ENCODE measurements at regions not wholly inside any gene's neighbourhood (a gene's known extent, or its start where the extent isn't known, plus 50 kb on each side); places are given as distances from the start of the nearest gene placed in this dataset.

GRCh38 chr10:36220151-36220550, 578.1 kb upstream of the FZD8 start:
- H3K9me3 Mint-ChIP-seq (ENCODE audit: low read depth): peaks cover 4% of the 10 kb centered on the region
- no peak overlapping the region for H3K4me3 Mint-ChIP-seq (ENCODE audit: unreplicated experiment)
- no peaks in the 10 kb centered on the region for H3K36me3 Mint-ChIP-seq (ENCODE audit: low read depth)
- DNase-seq (ENCODE audit: low spot score): no peak
- H3K27ac Mint-ChIP-seq (ENCODE audit: unreplicated experiment): no peak overlapping the region
- H3K4me1 Mint-ChIP-seq (ENCODE audit: low read depth): peaks cover 14% of the 10 kb centered on the region
- H3K27me3 Mint-ChIP-seq (ENCODE audit: low read depth): no peaks in the 10 kb centered on the region
- no peak for TF ChIP-seq CTCF (IDR thresholded peaks at IDR 0.05)

DNA sequence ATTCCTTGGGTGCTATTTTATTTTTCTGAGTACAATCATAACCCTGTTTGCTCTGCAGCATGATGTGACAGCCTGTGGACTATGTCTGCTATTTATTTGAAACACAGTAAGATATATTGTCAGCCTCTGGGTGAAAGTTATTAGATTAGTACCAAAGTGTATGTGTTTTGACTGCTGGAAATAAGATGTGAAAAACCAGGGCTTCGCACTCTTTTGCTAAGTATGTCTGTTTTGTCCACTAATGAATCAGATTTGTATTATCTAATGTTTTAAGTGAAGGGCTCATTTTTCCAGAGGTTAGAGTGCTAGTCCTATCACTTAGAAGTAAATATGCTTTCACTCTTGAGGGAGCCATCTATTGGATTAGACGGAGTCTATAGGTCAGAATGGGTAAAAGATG, 569.8 kb upstream of the FZD8 start:
- Mint-ChIP-seq H3K36me3 (ENCODE audit: low read depth) (no peaks in the 10 kb centered on the region), H3K9me3 (ENCODE audit: low read depth) (no peaks in the 10 kb centered on the region), H3K4me1 (ENCODE audit: low read depth) (no peaks in the 10 kb centered on the region), H3K27me3 (ENCODE audit: low read depth) (no peaks in the 10 kb centered on the region), H3K4me3 (ENCODE audit: unreplicated experiment) (no peak overlapping the region), H3K27ac (ENCODE audit: unreplicated experiment) (no peak overlapping the region)
- TF ChIP-seq CTCF (IDR thresholded peaks at IDR 0.05): no peak
- DNase-seq (ENCODE audit: low spot score): no peak

- no peak for DNase-seq (ENCODE audit: low spot score)
- H3K36me3 Mint-ChIP-seq (ENCODE audit: low read depth): no peaks in the 10 kb centered on the region
- no peak overlapping the region for H3K27ac Mint-ChIP-seq (ENCODE audit: unreplicated experiment)
- H3K4me1 Mint-ChIP-seq (ENCODE audit: low read depth): no peaks in the 10 kb centered on the region
- no peaks in the 10 kb centered on the region for H3K9me3 Mint-ChIP-seq (ENCODE audit: low read depth)
- no peak for TF ChIP-seq CTCF (IDR thresholded peaks at IDR 0.05)
- no peak overlapping the region for H3K4me3 Mint-ChIP-seq (ENCODE audit: unreplicated experiment)
- no peaks in the 10 kb centered on the region for H3K27me3 Mint-ChIP-seq (ENCODE audit: low read depth)
Observed at GRCh38 chr10:36209480-36209879, 567.4 kb upstream of the FZD8 start.

- H3K4me1 Mint-ChIP-seq (ENCODE audit: low read depth): no peaks in the 10 kb centered on the region
- no peak for DNase-seq (ENCODE audit: low spot score)
- H3K9me3 Mint-ChIP-seq (ENCODE audit: low read depth): peaks cover 4% of the 10 kb centered on the region
- H3K4me3 Mint-ChIP-seq (ENCODE audit: unreplicated experiment): no peak overlapping the region
- no peak for TF ChIP-seq CTCF (IDR thresholded peaks at IDR 0.05)
- H3K27me3 Mint-ChIP-seq (ENCODE audit: low read depth): no peaks in the 10 kb centered on the region
- no peaks in the 10 kb centered on the region for H3K36me3 Mint-ChIP-seq (ENCODE audit: low read depth)
- no peak overlapping the region for H3K27ac Mint-ChIP-seq (ENCODE audit: unreplicated experiment)
Observed at GRCh38 chr10:36202881-36203280, 560.8 kb upstream of the FZD8 start.

GRCh38 chr10:36200577-36200976, 558.5 kb upstream of the FZD8 start:
- H3K36me3 Mint-ChIP-seq (ENCODE audit: low read depth): no peaks in the 10 kb centered on the region
- H3K4me1 Mint-ChIP-seq (ENCODE audit: low read depth): no peaks in the 10 kb centered on the region
- no peak for TF ChIP-seq CTCF (IDR thresholded peaks at IDR 0.05)
- H3K4me3 Mint-ChIP-seq (ENCODE audit: unreplicated experiment): no peak overlapping the region
- peaks cover 6% of the 10 kb centered on the region for H3K9me3 Mint-ChIP-seq (ENCODE audit: low read depth)
- H3K27me3 Mint-ChIP-seq (ENCODE audit: low read depth): no peaks in the 10 kb centered on the region
- no peak for DNase-seq (ENCODE audit: low spot score)
- H3K27ac Mint-ChIP-seq (ENCODE audit: unreplicated experiment): no peak overlapping the region

Measured in chondrocyte (in vitro differentiated cells).